HG03159 (cell line): ENCODE measurements at regions not wholly inside any gene's neighbourhood (a gene's known extent, or its start where the extent isn't known, plus 50 kb on each side); places are given as distances from the start of the nearest gene placed in this dataset.

Experiments used
- ATAC-seq: cut with Tn5 transposase; IDR thresholded peaks from one replicate; pipeline ENCODE4 v1.9.1; 2021; ENCODE audit warnings: mild to moderate bottlenecking, moderate library complexity; ENCODE audit not compliant: unreplicated experiment

- ATAC-seq = no peak
These were observed 361.9 kb downstream of the CYRIA start for GRCh38 chr2:16303761-16304160.

DNA sequence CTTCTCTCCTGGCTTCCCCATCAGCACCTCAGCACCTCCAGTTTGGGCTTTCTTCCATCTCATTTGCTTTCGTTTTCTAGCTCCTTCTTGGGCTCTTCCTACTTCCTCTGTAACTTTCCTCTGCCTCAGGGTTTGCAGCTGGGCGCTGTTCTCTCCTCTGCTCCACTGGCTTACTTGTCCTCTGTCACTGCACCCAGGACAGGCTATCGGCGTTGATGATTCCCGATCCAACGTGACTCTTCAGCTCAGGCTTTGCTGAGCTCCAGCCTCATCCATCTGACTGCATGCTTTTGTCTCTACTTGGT lies 362.4 kb downstream of the CYRIA start:
- no peak for ATAC-seq

DNA sequence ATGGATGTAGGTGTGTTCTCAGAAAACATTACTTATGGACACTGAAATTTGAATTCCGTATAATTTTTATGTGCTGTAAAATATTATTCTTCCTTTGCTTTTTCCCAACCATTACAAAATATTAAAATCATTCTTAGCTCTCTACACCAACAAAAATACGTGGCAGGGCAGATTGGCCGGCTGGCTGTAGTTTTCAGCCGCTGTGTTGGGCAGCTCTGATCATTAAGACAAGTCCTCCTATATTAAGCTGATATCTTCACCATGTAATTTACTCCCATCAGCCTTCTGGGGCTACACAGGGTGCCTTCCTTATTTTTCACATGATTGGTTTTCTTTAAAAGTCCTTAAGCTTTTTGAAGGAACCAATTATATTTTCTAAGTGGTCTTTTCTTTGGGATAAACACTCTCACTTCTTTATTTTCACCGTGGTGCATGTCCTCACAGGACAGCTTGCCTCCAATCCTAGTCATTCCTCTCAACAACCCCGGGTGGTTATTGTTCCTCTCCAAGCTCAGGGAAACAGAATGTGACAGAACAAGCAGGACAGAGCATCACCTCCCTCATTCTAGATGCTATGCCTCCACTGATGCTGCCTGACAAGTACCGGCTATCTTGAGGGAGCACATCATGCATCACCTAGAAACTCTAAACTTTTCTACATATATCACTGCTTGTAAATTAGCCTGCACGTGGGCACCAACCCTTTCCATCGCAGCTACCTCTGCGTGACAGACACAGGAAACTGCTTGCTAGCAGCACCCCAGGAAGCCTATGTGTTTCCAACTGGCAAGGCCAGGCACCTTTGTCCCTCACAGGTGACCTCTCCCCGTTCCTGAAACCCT lies 362.3 kb downstream of the MYCN start:
- no peak for ATAC-seq

- no peak for ATAC-seq
These were observed 361.6 kb downstream of the MYCN start for GRCh38 chr2:16301961-16302360.

GRCh38 chr2:16298866-16299265 lies 358.5 kb downstream of the MYCN start:
- no peak for ATAC-seq

DNA sequence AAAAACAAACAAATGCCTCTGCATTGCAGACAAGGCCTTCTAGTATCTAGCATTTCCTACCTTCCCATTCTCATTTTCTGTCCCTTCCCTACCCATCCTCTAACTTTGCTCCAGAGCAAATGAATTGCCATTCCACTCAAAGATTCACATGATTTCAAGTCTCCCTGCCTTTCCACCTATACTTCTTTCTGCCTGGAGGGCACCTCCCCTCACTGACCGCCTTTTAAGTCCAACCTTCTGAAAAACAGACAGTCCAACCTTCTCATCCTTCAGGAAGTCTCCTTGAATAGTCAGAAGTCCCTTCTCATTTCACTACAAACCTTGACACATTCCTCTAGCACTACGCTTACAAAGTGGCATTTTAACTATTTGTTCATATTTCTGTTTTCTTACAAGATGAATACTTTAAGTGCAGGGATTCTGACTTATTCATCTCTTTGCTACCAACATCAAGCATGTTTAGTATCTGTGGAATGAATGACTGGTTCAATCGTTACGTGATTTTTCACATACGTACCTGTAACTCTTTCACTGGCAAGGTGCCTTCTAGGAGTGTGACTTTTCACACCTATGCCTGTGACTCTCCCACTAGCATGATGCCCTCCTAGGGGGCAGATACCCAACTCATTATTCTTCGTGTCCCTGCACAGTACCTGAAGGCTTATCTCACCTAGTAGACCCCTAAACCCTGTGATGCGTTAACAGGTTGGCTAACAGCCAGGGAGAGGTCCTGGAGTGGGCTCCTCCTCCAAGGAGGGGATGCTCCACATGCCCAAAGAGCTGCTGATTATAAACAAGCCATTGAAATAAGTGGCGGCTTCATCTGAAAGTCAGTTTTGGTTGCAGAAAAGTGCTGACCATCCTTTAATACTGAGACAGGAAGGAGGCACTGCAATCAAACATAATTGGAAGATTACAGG lies 356.2 kb downstream of the MYCN start:
- ATAC-seq = no peak

GRCh38 chr2:16296038-16296290 lies 355.6 kb downstream of the MYCN start:
- ATAC-seq = no peak

DNA sequence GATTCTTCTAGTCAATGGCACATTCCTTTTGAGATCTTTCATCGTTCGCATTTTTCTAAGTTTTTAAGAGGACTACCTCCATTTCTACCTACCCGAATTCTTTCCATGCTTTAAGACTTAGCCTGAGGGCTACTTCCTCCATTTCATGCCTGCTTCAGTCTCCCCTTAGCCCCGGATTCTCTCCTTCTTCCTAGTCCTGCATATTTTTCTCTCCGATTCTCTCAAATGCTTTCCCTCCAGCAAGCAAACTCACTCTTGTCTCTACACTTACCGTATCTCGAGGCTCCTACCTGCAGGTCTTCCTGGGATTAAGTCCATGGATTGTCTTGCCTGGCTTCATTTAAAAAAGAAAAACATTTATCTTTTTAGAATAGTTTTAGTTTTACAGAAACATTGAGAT lies 354.4 kb downstream of the MYCN start:
- no peak for ATAC-seq

DNA sequence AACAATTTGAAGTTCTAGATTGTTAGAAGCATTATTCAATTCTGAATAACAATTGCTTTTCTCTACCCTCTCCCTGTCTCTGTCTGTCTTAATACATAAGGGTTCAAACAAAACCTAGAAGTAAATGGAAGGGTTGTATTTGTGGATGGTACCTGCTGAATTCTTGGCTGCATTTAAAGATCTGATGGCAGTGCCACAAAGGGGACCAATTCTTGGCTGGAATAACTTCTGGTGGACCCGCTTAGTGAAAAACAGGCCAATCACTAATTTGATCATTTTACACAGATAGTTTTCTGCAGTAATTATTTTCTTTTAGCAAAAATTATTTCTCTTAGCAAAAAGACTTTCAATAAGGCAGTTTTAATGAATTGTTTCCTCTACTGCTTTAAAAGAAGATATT lies 353.5 kb downstream of the MYCN start:
- ATAC-seq = no peak

- no peak for ATAC-seq
These were observed 353.0 kb downstream of the MYCN start for GRCh38 chr2:16293398-16293797.

DNA sequence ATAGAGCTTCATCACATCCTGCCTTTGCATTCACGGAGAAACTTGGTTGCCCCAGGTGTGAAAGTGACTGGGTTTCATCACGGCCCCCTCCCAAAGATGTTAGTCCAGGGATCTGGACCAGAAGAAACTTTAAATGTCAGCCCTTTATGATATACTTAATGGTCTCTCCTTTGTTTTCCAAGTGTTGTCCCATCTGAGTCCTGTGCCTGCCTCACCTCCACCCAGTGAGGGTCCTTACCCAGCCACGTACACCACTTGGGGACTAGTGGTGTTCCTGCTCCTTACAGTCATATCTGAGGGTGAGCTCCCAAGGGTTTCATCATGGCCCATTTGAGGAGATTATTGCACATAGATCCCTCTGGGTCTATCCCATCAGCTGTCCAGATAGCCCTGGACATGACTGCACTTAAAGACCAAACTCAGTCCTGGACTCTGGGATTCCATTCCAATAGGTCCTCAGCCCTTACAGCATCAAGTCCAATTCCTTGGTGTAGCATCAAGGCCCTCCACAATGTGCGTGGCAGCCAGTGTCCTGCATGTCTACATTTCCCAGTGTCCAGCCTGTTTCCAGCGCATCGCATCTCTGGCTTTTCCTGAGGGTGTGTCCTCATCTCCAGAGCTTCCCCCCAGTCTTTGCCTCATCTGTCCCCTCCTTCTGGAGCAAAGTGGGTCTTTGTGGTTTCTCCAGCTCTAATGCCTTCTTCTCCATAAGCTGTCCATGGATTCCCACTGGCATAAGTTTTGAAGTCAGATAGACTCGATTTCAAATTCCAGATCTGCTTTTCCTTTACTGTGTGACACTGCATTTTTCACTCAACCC lies 351.6 kb downstream of the MYCN start:
- ATAC-seq = no peak

DNA sequence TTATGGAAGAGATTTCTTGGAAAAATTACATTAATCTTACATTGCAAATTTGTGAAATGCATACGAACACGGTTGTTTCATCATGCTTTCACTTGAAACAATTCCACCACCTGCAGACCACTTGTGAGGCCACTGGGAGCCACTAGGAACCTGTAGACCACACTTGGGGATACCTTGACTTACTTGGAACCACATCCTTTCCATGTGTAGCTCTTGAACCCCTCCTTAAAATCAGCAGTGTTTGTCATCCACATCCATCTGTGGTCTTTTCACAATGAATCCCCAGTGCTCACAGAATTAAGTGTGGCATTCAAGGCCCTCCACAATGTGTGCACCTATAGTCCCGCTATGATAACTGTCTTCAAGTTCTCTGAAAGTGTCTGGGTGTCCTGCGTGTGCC lies 350.9 kb downstream of the MYCN start:
- no peak for ATAC-seq

- no peak for ATAC-seq
These were observed 350.1 kb downstream of the MYCN start for GRCh38 chr2:16290311-16291020.

DNA sequence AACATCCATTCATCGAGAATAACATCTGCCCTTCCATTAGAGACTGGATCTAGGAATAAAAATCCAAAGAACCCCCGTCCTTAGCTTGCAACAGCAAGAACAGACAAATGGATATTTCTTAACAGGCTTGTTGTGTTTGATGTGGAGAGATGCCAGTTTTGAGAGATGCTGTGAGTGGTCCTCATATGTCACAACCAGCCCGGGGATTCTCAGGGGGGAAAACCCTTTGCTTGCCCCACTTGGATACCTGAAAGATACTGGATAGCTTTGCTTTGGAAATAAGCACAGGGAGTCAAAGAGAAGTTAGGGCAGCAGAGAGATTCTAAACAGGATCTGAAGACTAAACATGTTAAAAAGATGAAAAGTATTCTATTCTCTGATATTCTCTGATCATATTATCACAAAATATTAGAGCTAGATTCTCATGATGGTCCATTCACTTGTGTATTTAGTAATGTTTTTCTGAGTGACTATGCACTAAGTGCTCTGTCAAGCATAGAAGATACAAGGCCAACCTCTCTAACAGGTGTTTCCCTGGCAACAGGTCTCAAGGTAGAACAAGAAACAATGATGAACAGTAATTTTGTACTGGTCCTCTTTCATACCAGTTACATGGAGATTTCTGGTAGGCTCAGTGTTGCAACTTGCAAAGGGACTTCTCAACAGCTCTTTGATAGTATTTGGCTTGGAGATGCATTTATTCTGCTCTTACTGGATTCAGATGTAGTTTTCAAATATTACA lies 348.2 kb downstream of the MYCN start:
- no peak for ATAC-seq

- ATAC-seq = no peak
These were observed 347.5 kb downstream of the MYCN start for GRCh38 chr2:16287831-16288230.

DNA sequence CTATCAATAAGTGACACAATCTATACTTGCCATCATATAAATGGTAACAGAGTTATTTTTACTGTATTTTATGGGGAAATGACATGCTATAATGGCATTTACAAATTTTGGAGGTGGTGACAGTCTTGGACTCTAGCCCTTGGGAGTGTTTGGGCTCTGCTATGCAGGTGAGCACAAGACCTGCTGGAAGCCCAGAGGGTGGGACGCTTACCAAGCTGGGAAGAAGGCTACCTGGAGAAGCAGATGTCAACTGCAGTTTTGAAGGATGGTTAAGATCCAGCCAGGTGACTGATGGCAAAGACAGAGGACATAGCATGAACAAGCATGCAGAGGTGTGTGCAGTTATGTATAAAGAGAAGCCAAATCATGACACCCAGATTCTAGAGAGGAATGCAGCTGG lies 346.9 kb downstream of the MYCN start:
- ATAC-seq = no peak

GRCh38 chr2:16285813-16286510 lies 345.6 kb downstream of the MYCN start:
- no peak for ATAC-seq

- ATAC-seq = no peak
These were observed 344.7 kb downstream of the MYCN start for GRCh38 chr2:16284941-16285625.
